GM18951 (cell line): ENCODE measurements at regions not wholly inside any gene's neighbourhood (a gene's known extent, or its start where the extent isn't known, plus 50 kb on each side); places are given as distances from the start of the nearest gene placed in this dataset.

Experiments
- POLR2A ChIP-seq: IDR thresholded peaks from 4 replicates; pipeline ENCODE4 v1.6.1; 2011; ENCODE audit warnings: mild to moderate bottlenecking; ENCODE audit not compliant: insufficient read length, insufficient read depth; ENCODE audit errors: extremely low read depth
- in situ Hi-C: fragments of 300-500 bp; cut with MboI; formaldehyde crosslinking; loops from one replicate; pipeline ENCODE4 v1.12.0; 2022; ENCODE audit warnings: low sequenced_read_pairs, mixed read lengths, inconsistent platforms; ENCODE audit not compliant: unreplicated experiment

- TF ChIP-seq POLR2A: no peak
- in situ Hi-C loops: no loop called here
Measured at GRCh38 chr16:86322806-86323205, 187.5 kb upstream of the FOXF1 start.

GRCh38 chr16:86324320-86324719, 186.0 kb upstream of the FOXF1 start:
- in situ Hi-C loops: no loop called here
- no peak for TF ChIP-seq POLR2A

- TF ChIP-seq POLR2A: no peak
- in situ Hi-C loops: loop anchor here (25.0 kb wide), 1 partner anchor 187 kb away; the partner anchor contains the start of gene FOXF1
Measured at GRCh38 chr16:86325360-86325759, 185.0 kb upstream of the FOXF1 start.

GRCh38 chr16:86325895-86326294, 184.4 kb upstream of the FOXF1 start:
- in situ Hi-C loops: loop anchor here (25.0 kb wide), 1 partner anchor 186 kb away; the partner anchor contains the start of gene FOXF1
- TF ChIP-seq POLR2A: no peak

GRCh38 chr16:86327321-86327720, 183.0 kb upstream of the FOXF1 start:
- TF ChIP-seq POLR2A: no peak
- in situ Hi-C loops: loop anchor here (25.0 kb wide), 1 partner anchor 185 kb away; the partner anchor contains the start of gene FOXF1

GRCh38 chr16:86330906-86331305, 179.4 kb upstream of the FOXF1 start:
- in situ Hi-C loops: loop anchor here (25.0 kb wide), 1 partner anchor 181 kb away; the partner anchor contains the start of gene FOXF1
- TF ChIP-seq POLR2A: no peak

- in situ Hi-C loops: loop anchor here (25.0 kb wide), 1 partner anchor 178 kb away; the partner anchor contains the start of gene FOXF1
Measured at GRCh38 chr16:86334079-86334635, 176.2 kb upstream of the FOXF1 start.

GRCh38 chr16:86335266-86336172, 174.8 kb upstream of the FOXF1 start:
- in situ Hi-C loops: loop anchor here (25.0 kb wide), 1 partner anchor 177 kb away; the partner anchor contains the start of gene FOXF1
- no peak for TF ChIP-seq POLR2A

More at GRCh38 chr16:86334079-86334635, 176.2 kb upstream of the FOXF1 start:
- TF ChIP-seq POLR2A: no peak

- no peak for TF ChIP-seq POLR2A
- in situ Hi-C loops: loop anchor here (25.0 kb wide), 1 partner anchor 175 kb away; the partner anchor contains the start of gene FOXF1
Measured at GRCh38 chr16:86337138-86337537, 173.2 kb upstream of the FOXF1 start.

GRCh38 chr16:86337581-86338402, 172.5 kb upstream of the FOXF1 start:
- in situ Hi-C loops: loop anchor here (25.0 kb wide), 1 partner anchor 175 kb away; the partner anchor contains the start of gene FOXF1
- no peak for TF ChIP-seq POLR2A

GRCh38 chr16:86338403-86339115, 171.8 kb upstream of the FOXF1 start:
- TF ChIP-seq POLR2A: no peak
- in situ Hi-C loops: loop anchor here (25.0 kb wide), 1 partner anchor 174 kb away; the partner anchor contains the start of gene FOXF1

- in situ Hi-C loops: loop anchor here (25.0 kb wide), 1 partner anchor 170 kb away; the partner anchor contains the start of gene FOXF1
- no peak for TF ChIP-seq POLR2A
Measured at GRCh38 chr16:86342161-86342834, 168.0 kb upstream of the FOXF1 start.
